GM19468 (cell line): ENCODE measurements at regions not wholly inside any gene's neighbourhood (a gene's known extent, or its start where the extent isn't known, plus 50 kb on each side); places are given as distances from the start of the nearest gene placed in this dataset.

Source experiments
- ATAC-seq: cut with Tn5 transposase; IDR thresholded peaks from one replicate; pipeline ENCODE4 v1.9.1; 2021; ENCODE audit warnings: mild to moderate bottlenecking, moderate library complexity, moderate number of reproducible peaks; ENCODE audit not compliant: unreplicated experiment; ENCODE audit errors: extremely low read depth

GRCh38 chr4:4697584-4697983, 155.7 kb upstream of the STX18 start:
- ATAC-seq, result no peak

- no peak for ATAC-seq
These were observed 154.7 kb upstream of the STX18 start for GRCh38 chr4:4696530-4696929.

- ATAC-seq, result no peak
These were observed 153.6 kb upstream of the STX18 start for GRCh38 chr4:4695497-4695896.

- no peak for ATAC-seq
These were observed 153.0 kb upstream of the STX18 start for GRCh38 chr4:4694827-4695226.

GRCh38 chr4:4694296-4694772, 152.5 kb upstream of the STX18 start:
- no peak for ATAC-seq

- ATAC-seq, result no peak
These were observed 152.0 kb upstream of the STX18 start for GRCh38 chr4:4693755-4694295.

GRCh38 chr4:4693258-4693657, 151.4 kb upstream of the STX18 start:
- ATAC-seq, result no peak

GRCh38 chr4:4690854-4691253, 149.0 kb upstream of the STX18 start:
- no peak for ATAC-seq

- ATAC-seq, result peak; percentile 78
These were observed 148.0 kb upstream of the STX18 start for GRCh38 chr4:4689694-4690440.

- ATAC-seq, result no peak
These were observed 146.3 kb upstream of the STX18 start for GRCh38 chr4:4687935-4688727.

- ATAC-seq, result no peak
These were observed 145.3 kb upstream of the STX18 start for GRCh38 chr4:4687100-4687499.

GRCh38 chr4:4685810-4686795, 144.3 kb upstream of the STX18 start:
- ATAC-seq, result no peak

GRCh38 chr4:4681653-4682052, 139.8 kb upstream of the STX18 start:
- ATAC-seq, result no peak

GRCh38 chr4:4680758-4681157, 138.9 kb upstream of the STX18 start:
- no peak for ATAC-seq

GRCh38 chr4:4680243-4680642, 138.4 kb upstream of the STX18 start:
- no peak for ATAC-seq

GRCh38 chr4:4677556-4678522, 136.0 kb upstream of the STX18 start:
- no peak for ATAC-seq

- no peak for ATAC-seq
These were observed 133.8 kb upstream of the STX18 start for GRCh38 chr4:4675641-4676040.

GRCh38 chr4:4675051-4675581, 133.3 kb upstream of the STX18 start:
- ATAC-seq, result no peak

- ATAC-seq, result no peak
These were observed 131.2 kb upstream of the STX18 start for GRCh38 chr4:4673070-4673469.
